ENCODE measurements at regions not wholly inside any gene's neighbourhood (a gene's known extent, or its start where the extent isn't known, plus 50 kb on each side); places are given as distances from the start of the nearest gene placed in this dataset.

GRCh38 chr6:141131616-141132015 is 1001.1 kb upstream of the GJE1 start:
- TF ChIP-seq POLR2A (IDR thresholded peaks at IDR 0.05) (no peak), CTCF (IDR thresholded peaks at IDR 0.05) (no peak)

Measured in Peyer's patch (tissue), 4 donors.